NCI-H1417 treated with DMSO at 0.1 percent for 48 hours (cell line): ENCODE measurements at regions not wholly inside any gene's neighbourhood (a gene's known extent, or its start where the extent isn't known, plus 50 kb on each side); places are given as distances from the start of the nearest gene placed in this dataset.

Experiments
- DNase-seq: peaks from one replicate; lab custom pipeline; 2025; lab: John Stamatoyannopoulos, UW

GRCh38 chr3:102748646-102749045 is 313.8 kb downstream of the ZPLD1 start:
- DNase-seq: no peak

- DNase-seq: no peak
Measured at GRCh38 chr3:102750322-102750721, 315.5 kb downstream of the ZPLD1 start.

- no peak for DNase-seq
Measured at GRCh38 chr3:102753901-102754300, 319.1 kb downstream of the ZPLD1 start.

GRCh38 chr3:102756706-102757105 is 321.9 kb downstream of the ZPLD1 start:
- no peak for DNase-seq

- no peak for DNase-seq
Measured at GRCh38 chr3:102757950-102758349, 323.1 kb downstream of the ZPLD1 start.

- DNase-seq: no peak
Measured at GRCh38 chr3:102761766-102762165, 327.0 kb downstream of the ZPLD1 start.

GRCh38 chr3:102790747-102791325 is 356.0 kb downstream of the ZPLD1 start:
- no peak for DNase-seq

GRCh38 chr3:102791641-102792589 is 357.1 kb downstream of the ZPLD1 start:
- no peak for DNase-seq

GRCh38 chr3:102796804-102797203 is 362.0 kb downstream of the ZPLD1 start:
- no peak for DNase-seq

- no peak for DNase-seq
Measured at GRCh38 chr3:102802819-102803420, 368.1 kb downstream of the ZPLD1 start.

- no peak for DNase-seq
Measured at GRCh38 chr3:102810937-102811336, 376.1 kb downstream of the ZPLD1 start.

- no peak for DNase-seq
Measured at GRCh38 chr3:102826636-102827035, 391.8 kb downstream of the ZPLD1 start.

GRCh38 chr3:102827386-102827785 is 392.6 kb downstream of the ZPLD1 start:
- DNase-seq: no peak

GRCh38 chr3:102830415-102830814 is 395.6 kb downstream of the ZPLD1 start:
- DNase-seq: no peak

- no peak for DNase-seq
Measured at GRCh38 chr3:102841866-102842265, 407.1 kb downstream of the ZPLD1 start.

GRCh38 chr3:102866845-102867244 is 432.0 kb downstream of the ZPLD1 start:
- no peak for DNase-seq

GRCh38 chr3:102883515-102883914 is 448.7 kb downstream of the ZPLD1 start:
- no peak for DNase-seq

GRCh38 chr3:102885289-102885688 is 450.5 kb downstream of the ZPLD1 start:
- DNase-seq: no peak

- no peak for DNase-seq
Measured at GRCh38 chr3:102887431-102887830, 452.6 kb downstream of the ZPLD1 start.

- no peak for DNase-seq
Measured at GRCh38 chr3:102896851-102897621, 462.2 kb downstream of the ZPLD1 start.

- DNase-seq: no peak
Measured at GRCh38 chr3:102904629-102905028, 469.8 kb downstream of the ZPLD1 start.

- no peak for DNase-seq
Measured at GRCh38 chr3:102905811-102906210, 471.0 kb downstream of the ZPLD1 start.
